ENCODE measurements at regions not wholly inside any gene's neighbourhood (a gene's known extent, or its start where the extent isn't known, plus 50 kb on each side); places are given as distances from the start of the nearest gene placed in this dataset.
"Not testable (repeated sequence)": the region's sequence is repeated elsewhere in the genome, so short reads cannot be mapped to it uniquely, and the experiment has no call there.

DNA sequence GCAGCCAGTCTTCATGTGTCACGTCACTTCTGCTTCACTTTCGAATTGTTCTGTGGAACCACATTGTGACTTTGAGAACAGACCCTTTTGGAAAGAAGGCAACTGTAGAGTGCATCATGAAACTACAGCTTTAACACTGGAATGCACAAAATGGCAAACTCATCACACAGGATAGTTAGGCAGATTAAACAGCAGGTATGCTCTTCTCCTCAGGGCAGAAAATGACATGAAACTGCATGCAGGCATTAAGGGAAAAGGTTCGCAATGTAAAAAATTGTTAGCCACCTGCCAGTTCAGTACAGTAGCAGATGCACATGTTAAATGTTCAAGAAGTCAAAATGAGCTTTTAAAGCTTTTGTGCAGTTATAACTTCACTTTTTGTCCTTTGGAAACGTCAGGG is 864.6 kb upstream of the IGFBP7 start:
- DNase-seq (ENCODE audit: low read depth), result no peak
- TF ChIP-seq, protein P1, sequence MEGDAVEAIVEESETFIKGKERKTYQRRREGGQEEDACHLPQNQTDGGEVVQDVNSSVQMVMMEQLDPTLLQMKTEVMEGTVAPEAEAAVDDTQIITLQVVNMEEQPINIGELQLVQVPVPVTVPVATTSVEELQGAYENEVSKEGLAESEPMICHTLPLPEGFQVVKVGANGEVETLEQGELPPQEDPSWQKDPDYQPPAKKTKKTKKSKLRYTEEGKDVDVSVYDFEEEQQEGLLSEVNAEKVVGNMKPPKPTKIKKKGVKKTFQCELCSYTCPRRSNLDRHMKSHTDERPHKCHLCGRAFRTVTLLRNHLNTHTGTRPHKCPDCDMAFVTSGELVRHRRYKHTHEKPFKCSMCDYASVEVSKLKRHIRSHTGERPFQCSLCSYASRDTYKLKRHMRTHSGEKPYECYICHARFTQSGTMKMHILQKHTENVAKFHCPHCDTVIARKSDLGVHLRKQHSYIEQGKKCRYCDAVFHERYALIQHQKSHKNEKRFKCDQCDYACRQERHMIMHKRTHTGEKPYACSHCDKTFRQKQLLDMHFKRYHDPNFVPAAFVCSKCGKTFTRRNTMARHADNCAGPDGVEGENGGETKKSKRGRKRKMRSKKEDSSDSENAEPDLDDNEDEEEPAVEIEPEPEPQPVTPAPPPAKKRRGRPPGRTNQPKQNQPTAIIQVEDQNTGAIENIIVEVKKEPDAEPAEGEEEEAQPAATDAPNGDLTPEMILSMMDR (conservative IDR thresholded peaks at IDR 0.05; ENCODE audit: low read depth, low read length), result no peak
- H3K4me3 ChIP-seq (ENCODE audit: low read length), result no peak overlapping the region

DNA sequence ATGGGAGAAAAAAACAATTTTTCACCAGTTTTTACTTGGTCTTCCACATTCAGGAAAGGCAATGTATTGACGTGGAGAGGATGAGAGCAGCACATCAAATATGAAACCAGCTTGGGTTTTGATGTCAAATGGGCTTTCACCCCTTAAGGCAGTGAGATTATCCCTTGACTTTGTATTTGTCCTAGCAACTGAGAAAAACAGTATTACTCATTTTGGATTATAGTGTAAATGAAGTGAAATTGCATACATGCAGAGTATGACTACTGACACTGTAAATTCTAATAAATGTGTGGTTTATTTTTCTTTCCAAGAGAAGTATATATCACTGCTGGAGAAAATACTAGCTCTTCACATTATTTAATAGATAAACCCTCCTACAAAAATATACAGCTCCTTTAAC is 863.6 kb upstream of the IGFBP7 start:
- DNase-seq (ENCODE audit: low read depth), result no peak
- TF ChIP-seq, protein P1 (conservative IDR thresholded peaks at IDR 0.05; ENCODE audit: low read depth, low read length), result no peak
- no peak overlapping the region for H3K4me3 ChIP-seq (ENCODE audit: low read length)

DNA sequence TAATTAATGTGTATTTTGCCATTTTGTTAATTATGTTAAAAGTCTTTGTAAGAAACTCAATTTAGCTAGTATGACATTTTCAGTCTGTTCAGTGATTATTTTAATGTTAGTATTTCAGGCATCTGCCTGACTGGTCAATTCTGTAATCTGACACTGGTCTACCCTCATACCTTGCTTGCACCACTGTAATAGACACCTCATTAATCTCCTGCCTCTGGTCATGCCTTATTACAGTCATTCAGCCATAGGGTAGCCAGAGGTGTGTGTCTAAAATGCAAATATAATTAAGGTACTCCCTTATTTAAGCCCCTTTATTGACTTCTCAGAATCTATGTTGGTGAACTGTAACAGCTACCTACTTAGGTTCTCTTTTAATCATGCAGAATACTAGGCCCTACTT is 861.1 kb upstream of the IGFBP7 start:
- TF ChIP-seq, protein P1 (conservative IDR thresholded peaks at IDR 0.05; ENCODE audit: low read depth, low read length), result no peak
- DNase-seq (ENCODE audit: low read depth), result no peak
- no peak overlapping the region for H3K4me3 ChIP-seq (ENCODE audit: low read length)

DNA sequence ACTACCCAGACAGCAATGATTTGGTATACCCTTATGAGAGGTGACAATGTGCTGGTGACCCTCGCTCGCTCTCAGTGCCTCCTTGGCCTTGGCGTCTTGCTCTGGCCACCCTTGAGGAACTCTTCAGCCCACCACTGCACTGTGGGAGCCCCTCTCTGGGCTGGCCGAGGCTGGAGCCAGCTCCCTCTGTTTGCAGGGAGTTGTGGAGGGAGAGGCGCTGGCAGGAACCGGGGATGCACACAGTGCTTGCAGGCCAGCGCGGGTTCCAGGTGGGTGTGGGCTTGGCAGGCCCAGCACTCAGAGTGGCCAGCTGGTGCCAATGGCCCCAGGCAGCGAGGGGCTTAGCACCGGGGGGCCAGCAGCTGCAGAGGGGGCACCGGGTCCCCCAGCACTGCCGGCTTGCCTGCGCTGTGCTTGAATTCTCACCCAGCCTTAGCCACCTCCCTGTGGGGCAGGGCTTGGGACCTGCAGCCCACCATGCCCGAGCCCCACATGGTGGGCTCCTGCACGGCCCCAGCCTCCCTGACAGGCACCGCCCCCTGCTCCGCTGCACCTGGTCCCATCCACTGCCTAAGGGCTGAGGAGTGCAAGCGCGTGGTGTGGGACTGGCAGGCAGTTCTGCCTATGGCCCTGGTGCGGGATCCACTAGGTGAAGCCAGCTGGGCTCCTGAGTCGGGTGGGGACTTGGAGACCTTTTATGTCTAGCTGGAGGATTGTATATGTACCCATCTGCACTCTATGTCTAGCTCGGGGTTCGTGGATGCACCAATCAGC is 857.0 kb upstream of the IGFBP7 start:
- DNase-seq (ENCODE audit: low read depth), result no peak
- TF ChIP-seq, protein P1 (conservative IDR thresholded peaks at IDR 0.05; ENCODE audit: low read depth, low read length), result no peak
- no peak overlapping the region for H3K4me3 ChIP-seq (ENCODE audit: low read length)

DNA sequence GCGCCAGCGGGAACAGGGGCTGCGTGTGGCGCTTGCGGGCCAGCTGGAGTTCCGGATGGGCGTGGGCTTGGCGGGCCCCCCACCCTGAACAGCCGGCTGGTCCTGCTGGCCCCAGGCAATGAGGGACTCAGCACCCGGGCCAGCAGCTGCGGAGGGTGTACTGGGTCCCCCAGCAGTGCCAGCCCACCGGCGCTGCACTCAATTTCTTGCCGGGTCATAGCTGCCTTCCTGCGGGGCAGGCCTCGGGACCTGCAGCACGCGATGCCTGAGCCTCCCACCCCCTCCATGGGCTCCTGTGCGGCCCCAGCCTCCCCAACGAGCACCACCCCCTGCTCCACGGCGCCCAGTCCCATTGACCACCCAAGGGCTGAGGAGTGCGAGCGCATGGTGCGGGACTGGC is 855.2 kb upstream of the IGFBP7 start:
- H3K4me3 ChIP-seq (ENCODE audit: low read length); DNase-seq (ENCODE audit: low read depth): not testable (repeated sequence)

DNA sequence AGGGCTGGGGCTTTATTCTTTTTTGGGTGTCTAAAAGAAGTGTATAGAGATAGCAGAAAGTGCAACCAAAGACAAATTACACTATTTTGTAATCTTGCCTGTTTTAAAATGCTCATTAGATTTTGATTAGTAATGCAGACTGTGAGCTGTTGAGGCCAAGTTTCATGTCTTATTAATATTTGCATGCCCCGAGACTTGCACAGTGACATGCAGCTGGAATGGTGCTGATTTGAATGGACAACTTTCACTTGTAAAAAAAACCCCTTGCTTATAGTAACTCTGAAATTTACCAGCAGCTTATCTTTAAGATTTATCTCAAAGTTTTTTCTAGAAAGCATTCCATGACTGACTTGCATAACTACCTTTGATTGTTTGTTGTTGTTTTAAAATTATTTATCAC is 835.1 kb upstream of the IGFBP7 start:
- no peak for DNase-seq (ENCODE audit: low read depth)
- TF ChIP-seq, protein P1 (conservative IDR thresholded peaks at IDR 0.05; ENCODE audit: low read depth, low read length), result no peak

DNA sequence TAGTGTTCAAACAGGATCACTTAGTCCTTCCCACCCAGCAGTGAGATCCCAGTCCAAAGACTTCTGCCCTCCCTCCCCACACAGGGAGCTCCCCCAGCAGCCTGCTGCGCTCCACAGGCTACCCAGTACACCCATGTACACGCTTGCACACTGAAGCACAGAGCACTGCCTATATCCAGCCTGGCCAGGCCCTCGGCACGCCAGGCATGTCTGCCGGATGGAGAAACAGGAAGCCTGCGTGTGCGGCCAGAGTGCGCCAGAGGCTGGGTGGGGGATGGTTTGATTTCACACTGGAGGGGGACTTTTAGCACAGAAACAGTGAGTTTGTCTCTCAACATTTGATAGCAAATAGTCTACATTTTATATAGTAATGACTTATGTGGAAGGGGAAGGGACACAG is 833.5 kb upstream of the IGFBP7 start:
- TF ChIP-seq, protein P1 (conservative IDR thresholded peaks at IDR 0.05; ENCODE audit: low read depth, low read length), result no peak
- no peak overlapping the region for H3K4me3 ChIP-seq (ENCODE audit: low read length)
- DNase-seq (ENCODE audit: low read depth), result no peak

More for the DNA sequence above, 835.1 kb upstream of the IGFBP7 start:
- H3K4me3 ChIP-seq (ENCODE audit: low read length), result no peak overlapping the region

DNA sequence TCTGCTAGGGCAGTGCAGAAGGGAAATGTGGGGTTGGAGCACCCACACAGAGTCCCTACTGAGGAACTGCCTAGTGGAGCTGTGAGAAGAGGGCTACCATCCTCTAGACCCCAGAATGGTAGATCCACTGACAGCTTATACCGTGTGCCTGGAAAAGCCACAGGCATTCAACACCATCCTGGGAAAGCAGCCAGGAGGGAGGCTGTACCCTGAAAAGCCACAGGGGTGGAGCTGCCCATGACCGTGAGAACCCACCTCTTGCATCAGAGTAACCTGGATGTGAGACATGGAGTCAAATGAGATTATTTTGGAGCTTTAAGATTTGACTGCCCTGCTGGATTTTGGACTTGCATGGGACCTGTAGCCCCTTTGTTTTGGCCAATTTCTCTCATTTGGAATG is 827.1 kb upstream of the IGFBP7 start:
- H3K4me3 ChIP-seq (ENCODE audit: low read length); DNase-seq (ENCODE audit: low read depth): not testable (repeated sequence)
